IMR-90 (cell line): ENCODE measurements at regions not wholly inside any gene's neighbourhood (a gene's known extent, or its start where the extent isn't known, plus 50 kb on each side); places are given as distances from the start of the nearest gene placed in this dataset.

Experiments used
- ATAC-seq: fragments of 200-7000 bp; cut with Tn5 transposase; 2 replicates; pipeline ENCODE4 v1.9.1; 2020; ENCODE audit warnings: low read depth, mild to moderate bottlenecking, moderate library complexity
- BruUV-seq: library from RNA; stranded (reverse); fragments of 400-500 nt; replicated peaks from 2 replicates; lab custom pipeline; 2021; lab: Mats Ljungman, UMichigan
- CTCF ChIA-PET: fragments of 300-600 bp; formaldehyde crosslinking; extraction: SDS; loops from one replicate; lab custom pipeline; 2021; ENCODE audit warnings: antibody characterized with exemption; lab: Yijun Ruan, JAX
- POLR2A ChIA-PET: fragments of 300-600 bp; sonication (Branson Sonifier 250); formaldehyde crosslinking; loops from one replicate; lab custom pipeline; 2022; ENCODE audit warnings: antibody characterized with exemption; ENCODE audit not compliant: unreplicated experiment; lab: Charles Lee
- DNase-seq: peaks from one replicate; pipeline ENCODE4 v3.0.0; 2013
- H2AFZ ChIP-seq: replicated peaks from 2 replicates; pipeline ENCODE3; 2013; ENCODE audit warnings: low read length, mild to moderate bottlenecking; ENCODE audit not compliant: poor library complexity
- H2AK5ac ChIP-seq: 2 replicates; pipeline ENCODE4 v1.6.1; 2013; ENCODE audit warnings: low read depth, low read length, inconsistent platforms
- H2AK9ac ChIP-seq: replicated peaks from 2 replicates; pipeline ENCODE3; 2013; ENCODE audit warnings: mild to moderate bottlenecking, low read depth, low read length, moderate library complexity; ENCODE audit not compliant: poor library complexity
- H2BK120ac ChIP-seq: 2 replicates; pipeline ENCODE4 v1.6.1; 2013; ENCODE audit warnings: low read depth, low read length, inconsistent platforms
- H2BK15ac ChIP-seq: 3 replicates; pipeline ENCODE4 v1.6.1; 2013; ENCODE audit warnings: low read depth, low read length, inconsistent platforms
- H2BK20ac ChIP-seq: 2 replicates; pipeline ENCODE4 v1.6.1; 2013; ENCODE audit warnings: low read depth, mild to moderate bottlenecking, inconsistent platforms, low read length, moderate library complexity
- H2BK5ac ChIP-seq: 2 replicates; pipeline ENCODE4 v1.6.1; 2013; ENCODE audit warnings: mild to moderate bottlenecking, low read depth, low read length, inconsistent platforms; ENCODE audit not compliant: poor library complexity, severe bottlenecking
- H3K14ac ChIP-seq: replicated peaks from 2 replicates; pipeline ENCODE4 v1.6.1; 2013; ENCODE audit warnings: low read depth, low read length, inconsistent platforms
- H3K18ac ChIP-seq: 2 replicates; pipeline ENCODE4 v1.6.1; 2013; ENCODE audit warnings: low read depth, low read length, control low read depth
- H3K23ac ChIP-seq: 2 replicates; pipeline ENCODE4 v1.6.1; 2013; ENCODE audit warnings: low read depth, low read length, inconsistent platforms
- H3K27ac ChIP-seq: 2 replicates; pipeline ENCODE4 v1.5.1; 2013; ENCODE audit warnings: mild to moderate bottlenecking, control low read depth, low read length; ENCODE audit not compliant: insufficient read depth
- H3K27me3 ChIP-seq: 2 replicates; pipeline ENCODE4 v1.6.1; 2013; ENCODE audit warnings: low read length; ENCODE audit not compliant: control insufficient read depth, insufficient read depth
- H3K36me3 ChIP-seq: 2 replicates; pipeline ENCODE4 v1.6.1; 2013; ENCODE audit warnings: low read length, mixed read lengths; ENCODE audit not compliant: control insufficient read depth, insufficient read depth
- H3K4ac ChIP-seq: 2 replicates; pipeline ENCODE4 v1.6.1; 2013; ENCODE audit warnings: low read depth, low read length, inconsistent platforms
- H3K4me1 ChIP-seq: 2 replicates; pipeline ENCODE4 v1.6.1; 2013; ENCODE audit warnings: low read length, mixed read lengths; ENCODE audit not compliant: control insufficient read depth, insufficient read depth
- H3K4me2 ChIP-seq: 2 replicates; pipeline ENCODE4 v1.6.1; 2013; ENCODE audit warnings: low read depth, mild to moderate bottlenecking, control low read depth, low read length, moderate library complexity
- H3K4me3 ChIP-seq: 2 replicates; pipeline ENCODE4 v1.5.1; 2013; ENCODE audit warnings: low read depth, mild to moderate bottlenecking, control low read depth, low read length, moderate library complexity; ENCODE audit not compliant: insufficient read depth
- H3K56ac ChIP-seq: 2 replicates; pipeline ENCODE4 v1.6.1; 2013; ENCODE audit warnings: low read length, inconsistent platforms; ENCODE audit not compliant: insufficient read depth; ENCODE audit errors: extremely low read depth
- H3K79me1 ChIP-seq, 2 experiments: 2 replicates each; pipeline ENCODE4 v1.6.1; 2013; ENCODE audit warnings: low read length in 2 of 2, inconsistent platforms in 1 of 2, low read depth in 1 of 2
- H3K9ac ChIP-seq: 2 replicates; pipeline ENCODE4 v1.6.1; 2013; ENCODE audit warnings: low read depth, low read length, control low read depth
- H3K9me1 ChIP-seq: 2 replicates; pipeline ENCODE4 v1.6.1; 2013; ENCODE audit warnings: low read length, inconsistent platforms; ENCODE audit not compliant: insufficient read depth
- H3K9me3 ChIP-seq: 2 replicates; pipeline ENCODE4 v1.6.1; 2013; ENCODE audit warnings: low read length; ENCODE audit not compliant: control insufficient read depth, insufficient read depth
- H4K20me1 ChIP-seq: 2 replicates; pipeline ENCODE4 v1.6.1; 2013; ENCODE audit warnings: low read length, inconsistent platforms; ENCODE audit not compliant: insufficient read depth
- H4K5ac ChIP-seq: 2 replicates; pipeline ENCODE4 v1.6.1; 2013; ENCODE audit warnings: mild to moderate bottlenecking, low read depth, low read length, control low read depth
- H4K8ac ChIP-seq, 2 experiments: 2 replicates each; pipeline ENCODE4 v1.6.1; 2013; ENCODE audit warnings: low read depth in 2 of 2, low read length in 2 of 2, control low read depth in 1 of 2, inconsistent platforms in 1 of 2
- H4K91ac ChIP-seq: 2 replicates; pipeline ENCODE4 v1.6.1; 2013; ENCODE audit warnings: low read depth, low read length, inconsistent platforms; ENCODE audit not compliant: insufficient read depth
- BHLHE40 ChIP-seq: fragments of 150-350 bp; IDR thresholded peaks from 2 replicates; pipeline ENCODE4 v1.6.1; 2016; ENCODE audit warnings: mild to moderate bottlenecking, low read depth, low read length
- CEBPB ChIP-seq: IDR thresholded peaks from 2 replicates; pipeline ENCODE4 v1.6.1; 2012; ENCODE audit warnings: low read depth, low read length, improper control_type of control experiment
- CHD1 ChIP-seq: IDR thresholded peaks from 2 replicates; pipeline ENCODE4 v1.6.1; 2012; ENCODE audit warnings: low read depth, low read length, improper control_type of control experiment
- FOS ChIP-seq: fragments of 150-350 bp; IDR thresholded peaks from 2 replicates; pipeline ENCODE4 v1.6.1; 2016; ENCODE audit warnings: low read depth, low read length
- MAFK ChIP-seq: IDR thresholded peaks from 2 replicates; pipeline ENCODE4 v1.6.1; 2012; ENCODE audit warnings: low read depth, low read length, improper control_type of control experiment
- MAZ ChIP-seq: IDR thresholded peaks from 2 replicates; pipeline ENCODE4 v1.6.1; 2012; ENCODE audit warnings: low read depth, mild to moderate bottlenecking, low read length, improper control_type of control experiment, moderate library complexity, borderline replicate concordance
- MXI1 ChIP-seq: IDR thresholded peaks from 2 replicates; pipeline ENCODE4 v1.6.1; 2012; ENCODE audit warnings: low read depth, mild to moderate bottlenecking, low read length, moderate library complexity, borderline replicate concordance
- NFE2L2 ChIP-seq: fragments of 150-350 bp; IDR thresholded peaks from 2 replicates; pipeline ENCODE4 v1.6.1; 2016; ENCODE audit warnings: low read depth, mild to moderate bottlenecking, low read length
- POLR2A ChIP-seq: IDR thresholded peaks from 2 replicates; pipeline ENCODE4 v1.6.1; 2012; ENCODE audit warnings: mild to moderate bottlenecking, low read depth, low read length
- RCOR1 ChIP-seq: IDR thresholded peaks from 2 replicates; pipeline ENCODE4 v1.6.1; 2012; ENCODE audit warnings: mild to moderate bottlenecking, low read length, improper control_type of control experiment; ENCODE audit not compliant: insufficient replicate concordance
- SMC3 ChIP-seq: fragments of 150-350 bp; IDR thresholded peaks from 2 replicates; pipeline ENCODE4 v1.6.1; 2016; ENCODE audit warnings: low read depth, mild to moderate bottlenecking, antibody characterized with exemption, low read length, moderate library complexity
- whole genome bisulfite sequencing, 2 experiments: methylation state at CpG; one replicate each; pipeline versions ENCODE4 v1.1.5 to v1.1.7; 2013; ENCODE audit warnings: missing lambda C conversion rate in 2 of 2; ENCODE audit not compliant: insufficient read length in 1 of 2; ENCODE audit errors: extremely low coverage in 2 of 2; 5-methylcytosine and 5-hydroxymethylcytosine counted together
- dilution Hi-C: fragments of 300-500 bp; cut with HindIII; formaldehyde crosslinking; loops from one replicate; pipeline ENCODE4 v1.14.3; 2018; ENCODE audit warnings: low sequenced_read_pairs; ENCODE audit not compliant: unreplicated experiment
- in situ Hi-C: fragments of 300-500 bp; cut with MboI; formaldehyde crosslinking; loops from 3 replicates; pipeline ENCODE4 v1.14.3; 2019; ENCODE audit warnings: low sequenced_read_pairs, inconsistent platforms, mixed read lengths
- intact Hi-C: fragments of 100-400 bp; cut with micrococcal nuclease; formaldehyde crosslinking; loops from 2 replicates; pipeline ENCODE4 v1.10.0; 2022
- TF ChIP-seq, protein P1 (sequence below): fragments of 150-350 bp; IDR thresholded peaks from 2 replicates; pipeline ENCODE4 v1.6.1; 2016; ENCODE audit warnings: low read depth, mild to moderate bottlenecking, low read length, moderate library complexity, borderline replicate concordance
- TF ChIP-seq, protein P2 (sequence below): fragments of 150-350 bp; IDR thresholded peaks from 2 replicates; pipeline ENCODE4 v1.6.1; 2017; ENCODE audit warnings: mild to moderate bottlenecking, antibody characterized with exemption, low read length, low read depth
- TF ChIP-seq, protein P3 (sequence below): conservative IDR thresholded peaks from 2 replicates; pipeline ENCODE4 v1.5.1; 2012; ENCODE audit warnings: mild to moderate bottlenecking, low read depth, low read length, improper control_type of control experiment

DNA sequence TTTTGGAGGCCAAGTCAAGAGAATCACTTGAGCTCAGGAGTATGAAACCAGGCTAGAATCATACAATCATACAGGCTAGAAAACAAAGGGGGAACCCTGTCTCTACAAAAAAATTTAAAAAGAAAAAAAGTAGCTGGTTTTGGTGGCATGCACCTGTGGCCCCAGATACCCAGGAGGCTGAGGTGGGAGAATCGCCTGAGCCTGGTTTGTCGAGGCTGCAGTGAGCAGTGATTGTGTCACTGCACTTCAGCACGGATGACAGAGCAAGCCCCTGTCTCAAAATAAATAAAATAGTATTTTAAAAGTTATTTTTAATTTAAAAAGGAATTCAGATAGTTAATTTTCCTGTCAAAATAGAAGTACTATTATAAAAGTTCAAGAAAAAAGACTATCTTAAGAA, 369.1 kb upstream of the SLITRK5 start:
- dilution Hi-C loops (no loop called here), in situ Hi-C loops (no loop called here), intact Hi-C loops (no loop called here)
- TF ChIP-seq MXI1 (no peak), BHLHE40 (no peak), CHD1 (no peak), MAFK (no peak), MAZ (no peak), NFE2L2 (no peak), RCOR1 (no peak), SMC3 (no peak), FOS (no peak), CEBPB (no peak), POLR2A (no peak)
- TF ChIP-seq, protein P1, sequence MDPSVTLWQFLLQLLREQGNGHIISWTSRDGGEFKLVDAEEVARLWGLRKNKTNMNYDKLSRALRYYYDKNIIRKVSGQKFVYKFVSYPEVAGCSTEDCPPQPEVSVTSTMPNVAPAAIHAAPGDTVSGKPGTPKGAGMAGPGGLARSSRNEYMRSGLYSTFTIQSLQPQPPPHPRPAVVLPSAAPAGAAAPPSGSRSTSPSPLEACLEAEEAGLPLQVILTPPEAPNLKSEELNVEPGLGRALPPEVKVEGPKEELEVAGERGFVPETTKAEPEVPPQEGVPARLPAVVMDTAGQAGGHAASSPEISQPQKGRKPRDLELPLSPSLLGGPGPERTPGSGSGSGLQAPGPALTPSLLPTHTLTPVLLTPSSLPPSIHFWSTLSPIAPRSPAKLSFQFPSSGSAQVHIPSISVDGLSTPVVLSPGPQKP, result no peak
- TF ChIP-seq, protein P2, sequence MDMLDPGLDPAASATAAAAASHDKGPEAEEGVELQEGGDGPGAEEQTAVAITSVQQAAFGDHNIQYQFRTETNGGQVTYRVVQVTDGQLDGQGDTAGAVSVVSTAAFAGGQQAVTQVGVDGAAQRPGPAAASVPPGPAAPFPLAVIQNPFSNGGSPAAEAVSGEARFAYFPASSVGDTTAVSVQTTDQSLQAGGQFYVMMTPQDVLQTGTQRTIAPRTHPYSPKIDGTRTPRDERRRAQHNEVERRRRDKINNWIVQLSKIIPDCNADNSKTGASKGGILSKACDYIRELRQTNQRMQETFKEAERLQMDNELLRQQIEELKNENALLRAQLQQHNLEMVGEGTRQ, result no peak
- TF ChIP-seq, protein P3, sequence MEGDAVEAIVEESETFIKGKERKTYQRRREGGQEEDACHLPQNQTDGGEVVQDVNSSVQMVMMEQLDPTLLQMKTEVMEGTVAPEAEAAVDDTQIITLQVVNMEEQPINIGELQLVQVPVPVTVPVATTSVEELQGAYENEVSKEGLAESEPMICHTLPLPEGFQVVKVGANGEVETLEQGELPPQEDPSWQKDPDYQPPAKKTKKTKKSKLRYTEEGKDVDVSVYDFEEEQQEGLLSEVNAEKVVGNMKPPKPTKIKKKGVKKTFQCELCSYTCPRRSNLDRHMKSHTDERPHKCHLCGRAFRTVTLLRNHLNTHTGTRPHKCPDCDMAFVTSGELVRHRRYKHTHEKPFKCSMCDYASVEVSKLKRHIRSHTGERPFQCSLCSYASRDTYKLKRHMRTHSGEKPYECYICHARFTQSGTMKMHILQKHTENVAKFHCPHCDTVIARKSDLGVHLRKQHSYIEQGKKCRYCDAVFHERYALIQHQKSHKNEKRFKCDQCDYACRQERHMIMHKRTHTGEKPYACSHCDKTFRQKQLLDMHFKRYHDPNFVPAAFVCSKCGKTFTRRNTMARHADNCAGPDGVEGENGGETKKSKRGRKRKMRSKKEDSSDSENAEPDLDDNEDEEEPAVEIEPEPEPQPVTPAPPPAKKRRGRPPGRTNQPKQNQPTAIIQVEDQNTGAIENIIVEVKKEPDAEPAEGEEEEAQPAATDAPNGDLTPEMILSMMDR, result no peak
- DNase-seq (no peak), ATAC-seq (no peak)
- H3K4ac ChIP-seq, result no peak overlapping the region
- H2BK20ac ChIP-seq, result no peak overlapping the region
- BruUV-seq, result no TSS peak
- no peak overlapping the region for H3K23ac ChIP-seq
- ChIA-PET POLR2A (no interaction called here), CTCF (no interaction called here)
- no peak overlapping the region for H2AK9ac ChIP-seq
- no peaks in the 10 kb centered on the region for H3K27me3 ChIP-seq
- no peaks in the 10 kb centered on the region for H3K36me3 ChIP-seq
- no peak overlapping the region for H4K5ac ChIP-seq
- no peak overlapping the region for H3K18ac ChIP-seq
- H2AK5ac ChIP-seq, result no peak overlapping the region
- no peak overlapping the region for H3K4me3 ChIP-seq
- H2BK120ac ChIP-seq, result no peak overlapping the region
- no peak overlapping the region for H3K9ac ChIP-seq
- H3K14ac ChIP-seq, result no peak overlapping the region
- no peaks in the 10 kb centered on the region for H3K4me1 ChIP-seq
- no peaks in the 10 kb centered on the region for H4K20me1 ChIP-seq
- H2BK5ac ChIP-seq, result no peak overlapping the region
- no peak overlapping the region for H2AFZ ChIP-seq
- H2BK15ac ChIP-seq, result no peak overlapping the region
- H3K56ac ChIP-seq, result no peak overlapping the region
- no peaks in the 10 kb centered on the region for H3K9me3 ChIP-seq
- no peak overlapping the region for H3K4me2 ChIP-seq
- no peaks in the 10 kb centered on the region for H3K79me1 ChIP-seq
- WGBS, 2 experiments, result no CpG with 5 or more reads among the region's 3 CpGs
- no peak overlapping the region for H4K8ac ChIP-seq
- no peak overlapping the region for H4K91ac ChIP-seq
- no peaks in the 10 kb centered on the region for H3K9me1 ChIP-seq
- H3K27ac ChIP-seq, result no peak overlapping the region
